ENCODE measurements at regions not wholly inside any gene's neighbourhood (a gene's known extent, or its start where the extent isn't known, plus 50 kb on each side); places are given as distances from the start of the nearest gene placed in this dataset.

GRCh38 chr7:124989911-124990310, 60.3 kb upstream of the POT1 start:
- no peak for DNase-seq
- intact Hi-C loops (cut with DNase I) = no loop called here
- Histone ChIP-seq H3K4me1 (peaks cover 0 to 4% (median 0%) of the 10 kb centered on the region in 9 donors), H3K27ac (no peak overlapping the region), H3K4me3 (no peak overlapping the region), H3K27me3 (no peaks in the 10 kb centered on the region), H3K36me3 (no peaks in the 10 kb centered on the region), H3K9me3 (peaks cover 0 to 4% (median 0%) of the 10 kb centered on the region in 11 donors)
- TF ChIP-seq, protein P1, sequence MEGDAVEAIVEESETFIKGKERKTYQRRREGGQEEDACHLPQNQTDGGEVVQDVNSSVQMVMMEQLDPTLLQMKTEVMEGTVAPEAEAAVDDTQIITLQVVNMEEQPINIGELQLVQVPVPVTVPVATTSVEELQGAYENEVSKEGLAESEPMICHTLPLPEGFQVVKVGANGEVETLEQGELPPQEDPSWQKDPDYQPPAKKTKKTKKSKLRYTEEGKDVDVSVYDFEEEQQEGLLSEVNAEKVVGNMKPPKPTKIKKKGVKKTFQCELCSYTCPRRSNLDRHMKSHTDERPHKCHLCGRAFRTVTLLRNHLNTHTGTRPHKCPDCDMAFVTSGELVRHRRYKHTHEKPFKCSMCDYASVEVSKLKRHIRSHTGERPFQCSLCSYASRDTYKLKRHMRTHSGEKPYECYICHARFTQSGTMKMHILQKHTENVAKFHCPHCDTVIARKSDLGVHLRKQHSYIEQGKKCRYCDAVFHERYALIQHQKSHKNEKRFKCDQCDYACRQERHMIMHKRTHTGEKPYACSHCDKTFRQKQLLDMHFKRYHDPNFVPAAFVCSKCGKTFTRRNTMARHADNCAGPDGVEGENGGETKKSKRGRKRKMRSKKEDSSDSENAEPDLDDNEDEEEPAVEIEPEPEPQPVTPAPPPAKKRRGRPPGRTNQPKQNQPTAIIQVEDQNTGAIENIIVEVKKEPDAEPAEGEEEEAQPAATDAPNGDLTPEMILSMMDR (IDR thresholded peaks at IDR 0.05) = no peak
- 89 to 95% methylated on average over 1 of the region's 1 CpG for WGBS, 2 donors
- ATAC-seq = no peak

Measured in heart right ventricle (tissue), 16 donors.